GM18498 (cell line): ENCODE measurements at regions not wholly inside any gene's neighbourhood (a gene's known extent, or its start where the extent isn't known, plus 50 kb on each side); places are given as distances from the start of the nearest gene placed in this dataset.

Experiments
- ATAC-seq: cut with Tn5 transposase; IDR thresholded peaks from one replicate; pipeline ENCODE4 v1.9.1; 2021; ENCODE audit warnings: mild to moderate bottlenecking, moderate library complexity; ENCODE audit not compliant: unreplicated experiment

GRCh38 chr10:124346831-124347230 lies 71.9 kb downstream of the OAT start:
- ATAC-seq = no peak

GRCh38 chr10:124345521-124345920 lies 73.2 kb downstream of the OAT start:
- no peak for ATAC-seq

- ATAC-seq = no peak
Measured at GRCh38 chr10:124344931-124345330, 73.8 kb downstream of the OAT start.

- ATAC-seq = no peak
Measured at GRCh38 chr10:124344266-124344590, 74.5 kb downstream of the OAT start.

GRCh38 chr10:124343351-124344265 lies 75.1 kb downstream of the OAT start:
- ATAC-seq = no peak

- no peak for ATAC-seq
Measured at GRCh38 chr10:124342821-124343170, 75.9 kb downstream of the OAT start.

GRCh38 chr10:124342136-124342820 lies 76.4 kb downstream of the OAT start:
- no peak for ATAC-seq

- no peak for ATAC-seq
Measured at GRCh38 chr10:124341768-124342135, 77.0 kb downstream of the OAT start.

- no peak for ATAC-seq
Measured at GRCh38 chr10:124340033-124340760, 78.5 kb downstream of the OAT start.

GRCh38 chr10:124339119-124340032 lies 79.3 kb downstream of the OAT start:
- ATAC-seq = no peak

- no peak for ATAC-seq
Measured at GRCh38 chr10:124338276-124338925, 80.3 kb downstream of the OAT start.

- no peak for ATAC-seq
Measured at GRCh38 chr10:124336186-124336585, 82.5 kb downstream of the OAT start.

- ATAC-seq = no peak
Measured at GRCh38 chr10:124333931-124334330, 84.8 kb downstream of the OAT start.

- no peak for ATAC-seq
Measured at GRCh38 chr10:124332426-124332825, 86.3 kb downstream of the OAT start.

- ATAC-seq = no peak
Measured at GRCh38 chr10:124329941-124330340, 88.8 kb downstream of the OAT start.

- no peak for ATAC-seq
Measured at GRCh38 chr10:124329362-124329761, 89.4 kb downstream of the OAT start.

- no peak for ATAC-seq
Measured at GRCh38 chr10:124328477-124329220, 90.1 kb downstream of the OAT start.

GRCh38 chr10:124325998-124326636 lies 92.6 kb downstream of the OAT start:
- no peak for ATAC-seq

GRCh38 chr10:124325633-124325914 lies 93.1 kb downstream of the OAT start:
- no peak for ATAC-seq
